ENCODE measurements at regions not wholly inside any gene's neighbourhood (a gene's known extent, or its start where the extent isn't known, plus 50 kb on each side); places are given as distances from the start of the nearest gene placed in this dataset.

GRCh38 chr1:218027152-218027551 is 257.9 kb upstream of the RRP15 start:
- DNase-seq, result no peak
- TF ChIP-seq, protein P1, sequence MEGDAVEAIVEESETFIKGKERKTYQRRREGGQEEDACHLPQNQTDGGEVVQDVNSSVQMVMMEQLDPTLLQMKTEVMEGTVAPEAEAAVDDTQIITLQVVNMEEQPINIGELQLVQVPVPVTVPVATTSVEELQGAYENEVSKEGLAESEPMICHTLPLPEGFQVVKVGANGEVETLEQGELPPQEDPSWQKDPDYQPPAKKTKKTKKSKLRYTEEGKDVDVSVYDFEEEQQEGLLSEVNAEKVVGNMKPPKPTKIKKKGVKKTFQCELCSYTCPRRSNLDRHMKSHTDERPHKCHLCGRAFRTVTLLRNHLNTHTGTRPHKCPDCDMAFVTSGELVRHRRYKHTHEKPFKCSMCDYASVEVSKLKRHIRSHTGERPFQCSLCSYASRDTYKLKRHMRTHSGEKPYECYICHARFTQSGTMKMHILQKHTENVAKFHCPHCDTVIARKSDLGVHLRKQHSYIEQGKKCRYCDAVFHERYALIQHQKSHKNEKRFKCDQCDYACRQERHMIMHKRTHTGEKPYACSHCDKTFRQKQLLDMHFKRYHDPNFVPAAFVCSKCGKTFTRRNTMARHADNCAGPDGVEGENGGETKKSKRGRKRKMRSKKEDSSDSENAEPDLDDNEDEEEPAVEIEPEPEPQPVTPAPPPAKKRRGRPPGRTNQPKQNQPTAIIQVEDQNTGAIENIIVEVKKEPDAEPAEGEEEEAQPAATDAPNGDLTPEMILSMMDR (IDR thresholded peaks at IDR 0.05), result no peak

DNA sequence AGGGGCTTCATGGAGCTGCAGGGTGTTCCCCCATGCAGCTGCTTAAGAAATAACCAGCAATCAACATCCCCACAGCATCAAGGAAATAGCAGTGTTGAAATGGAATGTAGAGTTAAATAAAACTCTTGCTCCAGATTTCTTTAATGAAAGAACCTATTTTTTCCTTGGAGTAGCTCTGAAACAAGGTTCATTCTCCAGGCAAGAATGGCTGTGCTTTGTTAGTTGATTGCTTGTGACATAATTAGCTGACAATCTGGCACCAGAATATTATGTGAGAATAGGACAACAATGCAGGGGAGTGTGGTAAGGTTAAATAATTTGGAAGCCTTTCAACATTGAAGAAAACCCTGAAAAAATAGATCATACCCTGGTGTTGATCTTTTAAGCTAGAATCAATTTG is 254.2 kb upstream of the RRP15 start:
- intact Hi-C loops (cut with DNase I; ENCODE audit: low total_unique reads), result no loop called here
- TF ChIP-seq, protein P1 (IDR thresholded peaks at IDR 0.05), result no peak
- no peak for DNase-seq

More at GRCh38 chr1:218027152-218027551, 257.9 kb upstream of the RRP15 start:
- Histone ChIP-seq H3K27ac (no peak overlapping the region), H3K4me1 (no peaks in the 10 kb centered on the region), H3K9me3 (no peaks in the 10 kb centered on the region), H3K27me3 (no peaks in the 10 kb centered on the region), H3K4me3 (no peak overlapping the region), H3K36me3 (no peaks in the 10 kb centered on the region)
- intact Hi-C loops (cut with DNase I; ENCODE audit: low total_unique reads), result no loop called here

DNA sequence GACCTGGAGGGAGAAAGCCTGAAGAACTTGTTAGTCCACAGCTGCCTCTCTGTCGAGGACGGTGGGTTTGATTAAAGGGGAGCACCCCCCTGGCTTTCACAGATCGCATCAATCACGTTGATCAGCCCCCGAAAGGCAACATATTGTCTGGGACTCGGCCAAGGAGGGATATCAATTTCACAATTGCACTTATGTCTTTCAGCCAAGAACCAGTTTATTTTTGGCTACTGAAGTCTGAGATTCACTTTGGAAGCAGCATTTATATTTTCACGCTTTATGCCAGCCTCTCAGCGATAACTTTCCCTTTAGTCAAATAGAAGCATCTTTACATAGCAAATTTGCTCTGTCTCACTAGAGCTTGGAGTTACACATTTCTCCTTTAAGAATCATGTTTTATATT is 253.2 kb upstream of the RRP15 start:
- no peaks in the 10 kb centered on the region for H3K4me1 ChIP-seq
- H3K4me3 ChIP-seq, result no peak overlapping the region

More for the DNA sequence above, 254.2 kb upstream of the RRP15 start:
- Histone ChIP-seq H3K36me3 (no peaks in the 10 kb centered on the region), H3K27me3 (no peaks in the 10 kb centered on the region), H3K9me3 (no peaks in the 10 kb centered on the region), H3K4me1 (no peaks in the 10 kb centered on the region), H3K4me3 (no peak overlapping the region), H3K27ac (no peak overlapping the region)

DNA sequence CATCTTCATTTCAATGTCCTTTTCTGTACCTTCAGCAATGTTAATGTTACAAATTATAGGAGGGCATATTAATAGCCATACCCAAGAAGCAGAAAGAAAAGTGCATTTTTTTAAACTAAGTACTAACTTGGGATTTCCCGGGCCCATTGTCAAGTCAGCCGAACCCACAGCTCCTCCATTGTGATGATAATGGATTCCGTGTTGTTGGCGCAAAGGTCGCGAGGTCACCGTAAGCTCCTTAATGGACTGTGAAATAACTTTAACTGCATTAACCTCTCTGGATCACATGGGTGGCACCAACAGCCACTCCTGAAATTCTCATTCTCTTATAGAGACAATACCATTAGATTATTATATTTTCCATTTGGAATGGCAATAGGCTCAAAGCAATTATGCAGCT is 250.6 kb upstream of the RRP15 start:
- Histone ChIP-seq H3K27ac (no peak overlapping the region), H3K9me3 (no peaks in the 10 kb centered on the region), H3K36me3 (no peaks in the 10 kb centered on the region), H3K4me3 (no peak overlapping the region), H3K27me3 (no peaks in the 10 kb centered on the region), H3K4me1 (no peaks in the 10 kb centered on the region)
- TF ChIP-seq, protein P1 (IDR thresholded peaks at IDR 0.05), result no peak
- intact Hi-C loops (cut with DNase I; ENCODE audit: low total_unique reads), result no loop called here
- no peak for DNase-seq

More for the DNA sequence above, 253.2 kb upstream of the RRP15 start:
- no peak overlapping the region for H3K27ac ChIP-seq
- no peaks in the 10 kb centered on the region for H3K27me3 ChIP-seq
- intact Hi-C loops (cut with DNase I; ENCODE audit: low total_unique reads), result no loop called here
- H3K36me3 ChIP-seq, result no peaks in the 10 kb centered on the region
- DNase-seq, result no peak
- H3K9me3 ChIP-seq, result no peaks in the 10 kb centered on the region
- TF ChIP-seq, protein P1 (IDR thresholded peaks at IDR 0.05), result no peak

GRCh38 chr1:218048828-218049420 is 236.2 kb upstream of the RRP15 start:
- intact Hi-C loops (cut with DNase I; ENCODE audit: low total_unique reads), result no loop called here
- H3K4me1 ChIP-seq, result no peaks in the 10 kb centered on the region
- no peaks in the 10 kb centered on the region for H3K27me3 ChIP-seq
- no peak overlapping the region for H3K4me3 ChIP-seq
- TF ChIP-seq, protein P1 (IDR thresholded peaks at IDR 0.05), result no peak
- no peak overlapping the region for H3K27ac ChIP-seq
- no peaks in the 10 kb centered on the region for H3K9me3 ChIP-seq
- DNase-seq, result no peak
- H3K36me3 ChIP-seq, result no peaks in the 10 kb centered on the region

GRCh38 chr1:218049641-218050040 is 235.5 kb upstream of the RRP15 start:
- no peaks in the 10 kb centered on the region for H3K9me3 ChIP-seq
- no peaks in the 10 kb centered on the region for H3K4me1 ChIP-seq
- no peak for DNase-seq
- intact Hi-C loops (cut with DNase I; ENCODE audit: low total_unique reads), result no loop called here
- no peaks in the 10 kb centered on the region for H3K27me3 ChIP-seq
- no peaks in the 10 kb centered on the region for H3K36me3 ChIP-seq
- no peak overlapping the region for H3K4me3 ChIP-seq
- TF ChIP-seq, protein P1 (IDR thresholded peaks at IDR 0.05), result no peak
- no peak overlapping the region for H3K27ac ChIP-seq

Measured in tibial artery (tissue), 4 donors.